ENCODE measurements at regions not wholly inside any gene's neighbourhood (a gene's known extent, or its start where the extent isn't known, plus 50 kb on each side); places are given as distances from the start of the nearest gene placed in this dataset.
"Not testable (repeated sequence)": the region's sequence is repeated elsewhere in the genome, so short reads cannot be mapped to it uniquely, and the experiment has no call there.

GRCh38 chr1:25171013-25171412 lies 61.3 kb downstream of the SYF2 start:
- not testable (repeated sequence) for H3K27me3 Mint-ChIP-seq; H3K27ac Mint-ChIP-seq; H3K4me1 Mint-ChIP-seq (ENCODE audit: low read depth); H3K9me3 Mint-ChIP-seq (ENCODE audit: low read depth); H3K4me3 Mint-ChIP-seq; H3K36me3 Mint-ChIP-seq

- no peaks in the 10 kb centered on the region for H3K36me3 Mint-ChIP-seq
- no peaks in the 10 kb centered on the region for H3K9me3 Mint-ChIP-seq (ENCODE audit: low read depth)
- H3K27ac Mint-ChIP-seq, result no peak overlapping the region
- no peaks in the 10 kb centered on the region for H3K4me1 Mint-ChIP-seq (ENCODE audit: low read depth)
- H3K4me3 Mint-ChIP-seq, result no peak overlapping the region
- H3K27me3 Mint-ChIP-seq, result no peaks in the 10 kb centered on the region
Observed at GRCh38 chr1:25170439-25170838, 61.9 kb downstream of the SYF2 start.

GRCh38 chr1:25169610-25170009 lies 62.7 kb downstream of the SYF2 start:
- H3K4me3 Mint-ChIP-seq, result no peak overlapping the region
- H3K4me1 Mint-ChIP-seq (ENCODE audit: low read depth), result no peaks in the 10 kb centered on the region
- no peaks in the 10 kb centered on the region for H3K27me3 Mint-ChIP-seq
- H3K9me3 Mint-ChIP-seq (ENCODE audit: low read depth), result no peaks in the 10 kb centered on the region
- H3K27ac Mint-ChIP-seq, result no peak overlapping the region
- no peaks in the 10 kb centered on the region for H3K36me3 Mint-ChIP-seq

- H3K4me3 Mint-ChIP-seq, result no peak overlapping the region
- H3K27me3 Mint-ChIP-seq, result no peaks in the 10 kb centered on the region
- no peaks in the 10 kb centered on the region for H3K4me1 Mint-ChIP-seq (ENCODE audit: low read depth)
- H3K9me3 Mint-ChIP-seq (ENCODE audit: low read depth), result no peaks in the 10 kb centered on the region
- H3K36me3 Mint-ChIP-seq, result no peaks in the 10 kb centered on the region
- no peak overlapping the region for H3K27ac Mint-ChIP-seq
Observed at GRCh38 chr1:25169168-25169567, 63.1 kb downstream of the SYF2 start.

GRCh38 chr1:25168193-25169071 lies 63.9 kb downstream of the SYF2 start:
- Mint-ChIP-seq H3K27me3 (no peaks in the 10 kb centered on the region), H3K27ac (no peak overlapping the region), H3K9me3 (ENCODE audit: low read depth) (no peaks in the 10 kb centered on the region), H3K4me3 (no peak overlapping the region), H3K4me1 (ENCODE audit: low read depth) (no peaks in the 10 kb centered on the region), H3K36me3 (no peaks in the 10 kb centered on the region)

- Mint-ChIP-seq H3K4me3 (no peak overlapping the region), H3K27ac (no peak overlapping the region), H3K36me3 (no peaks in the 10 kb centered on the region), H3K4me1 (ENCODE audit: low read depth) (no peaks in the 10 kb centered on the region), H3K9me3 (ENCODE audit: low read depth) (no peaks in the 10 kb centered on the region), H3K27me3 (no peaks in the 10 kb centered on the region)
Observed at GRCh38 chr1:25167269-25168192, 64.8 kb downstream of the SYF2 start.

GRCh38 chr1:25166847-25167246 lies 65.5 kb downstream of the SYF2 start:
- no peaks in the 10 kb centered on the region for H3K27me3 Mint-ChIP-seq
- H3K4me1 Mint-ChIP-seq (ENCODE audit: low read depth), result no peaks in the 10 kb centered on the region
- no peak overlapping the region for H3K27ac Mint-ChIP-seq
- H3K36me3 Mint-ChIP-seq, result no peaks in the 10 kb centered on the region
- H3K4me3 Mint-ChIP-seq, result no peak overlapping the region
- no peaks in the 10 kb centered on the region for H3K9me3 Mint-ChIP-seq (ENCODE audit: low read depth)

- Mint-ChIP-seq H3K4me3 (no peak overlapping the region), H3K27ac (no peak overlapping the region), H3K36me3 (no peaks in the 10 kb centered on the region), H3K27me3 (no peaks in the 10 kb centered on the region), H3K9me3 (ENCODE audit: low read depth) (no peaks in the 10 kb centered on the region), H3K4me1 (ENCODE audit: low read depth) (no peaks in the 10 kb centered on the region)
Observed at GRCh38 chr1:25163986-25164385, 68.3 kb downstream of the SYF2 start.

- Mint-ChIP-seq H3K4me1 (ENCODE audit: low read depth) (no peaks in the 10 kb centered on the region), H3K27ac (no peak overlapping the region), H3K36me3 (no peaks in the 10 kb centered on the region), H3K9me3 (ENCODE audit: low read depth) (no peaks in the 10 kb centered on the region), H3K4me3 (no peak overlapping the region), H3K27me3 (no peaks in the 10 kb centered on the region)
Observed at GRCh38 chr1:25161981-25162380, 70.3 kb downstream of the SYF2 start.

GRCh38 chr1:25157846-25158245 lies 74.5 kb downstream of the SYF2 start:
- Mint-ChIP-seq H3K4me3 (no peak overlapping the region), H3K27me3 (no peaks in the 10 kb centered on the region), H3K27ac (no peak overlapping the region), H3K9me3 (ENCODE audit: low read depth) (peaks cover 4% of the 10 kb centered on the region), H3K36me3 (no peaks in the 10 kb centered on the region), H3K4me1 (ENCODE audit: low read depth) (no peaks in the 10 kb centered on the region)

- no peak overlapping the region for H3K4me3 Mint-ChIP-seq
- peaks cover 7% of the 10 kb centered on the region for H3K4me1 Mint-ChIP-seq (ENCODE audit: low read depth)
- peaks cover 4% of the 10 kb centered on the region for H3K9me3 Mint-ChIP-seq (ENCODE audit: low read depth)
- H3K27me3 Mint-ChIP-seq, result peaks cover 3% of the 10 kb centered on the region
- no peaks in the 10 kb centered on the region for H3K36me3 Mint-ChIP-seq
- H3K27ac Mint-ChIP-seq, result no peak overlapping the region
Observed at GRCh38 chr1:25150985-25151495, 81.3 kb downstream of the SYF2 start.

GRCh38 chr1:25148673-25149300 lies 83.5 kb downstream of the SYF2 start:
- Mint-ChIP-seq H3K4me1 (ENCODE audit: low read depth) (peaks cover 7% of the 10 kb centered on the region), H3K36me3 (no peaks in the 10 kb centered on the region), H3K27me3 (peaks cover 3% of the 10 kb centered on the region), H3K4me3 (no peak overlapping the region), H3K9me3 (ENCODE audit: low read depth) (no peaks in the 10 kb centered on the region), H3K27ac (no peak overlapping the region)

GRCh38 chr1:25146451-25146855 lies 85.8 kb downstream of the SYF2 start:
- H3K9me3 Mint-ChIP-seq (ENCODE audit: low read depth), result no peaks in the 10 kb centered on the region
- peaks cover 3% of the 10 kb centered on the region for H3K27me3 Mint-ChIP-seq
- no peaks in the 10 kb centered on the region for H3K36me3 Mint-ChIP-seq
- H3K4me3 Mint-ChIP-seq, result no peak overlapping the region
- H3K27ac Mint-ChIP-seq, result no peak overlapping the region
- peaks cover 7% of the 10 kb centered on the region for H3K4me1 Mint-ChIP-seq (ENCODE audit: low read depth)

GRCh38 chr1:25145775-25146393 lies 86.4 kb downstream of the SYF2 start:
- no peak overlapping the region for H3K4me3 Mint-ChIP-seq
- no peaks in the 10 kb centered on the region for H3K9me3 Mint-ChIP-seq (ENCODE audit: low read depth)
- no peaks in the 10 kb centered on the region for H3K36me3 Mint-ChIP-seq
- H3K27me3 Mint-ChIP-seq, result peaks cover 2% of the 10 kb centered on the region
- H3K27ac Mint-ChIP-seq, result no peak overlapping the region
- peaks cover 7% of the 10 kb centered on the region for H3K4me1 Mint-ChIP-seq (ENCODE audit: low read depth)

Data from activated naive CD8-positive, alpha-beta T cell (primary cell).